Tibial artery (tissue), 4 donors: ENCODE measurements at regions not wholly inside any gene's neighbourhood (a gene's known extent, or its start where the extent isn't known, plus 50 kb on each side); places are given as distances from the start of the nearest gene placed in this dataset.
"Not testable (repeated sequence)": the region's sequence is repeated elsewhere in the genome, so short reads cannot be mapped to it uniquely, and the experiment has no call there.

Source experiments
- DNase-seq, 2 donors: peaks; one replicate each; pipeline ENCODE4 v3.0.0-alpha.2; 2019
- H3K27ac ChIP-seq, 2 donors: fragments of 200-600 bp; sonication (generic) in 1 of 2; 1 replicate in 1 of 2; 2 replicates in 1 of 2; pipeline ENCODE4 v1.5.1; 2018 to 2019; ENCODE audit warnings: mild to moderate bottlenecking in 1 of 2
- H3K27me3 ChIP-seq, 2 donors: fragments of 200-600 bp; sonication (generic) in 1 of 2; one replicate each; pipeline versions ENCODE4 v1.5.1 to v1.6.0; 2016 to 2019
- H3K36me3 ChIP-seq, 3 donors: fragments of 200-600 bp; sonication (generic) in 2 of 3; one replicate each; pipeline ENCODE4 v1.5.1; 2016 to 2019; ENCODE audit warnings: mild to moderate bottlenecking in 2 of 3
- H3K4me1 ChIP-seq, 4 donors: fragments of 200-600 bp; sonication (generic) in 2 of 4; 1 replicate in 3 of 4; 2 replicates in 1 of 4; pipeline ENCODE4 v1.5.1; 2016 to 2019
- H3K4me3 ChIP-seq, 2 donors: fragments of 200-600 bp; sonication (generic) in 1 of 2; 1 replicate in 1 of 2; 2 replicates in 1 of 2; pipeline ENCODE4 v1.5.1; 2018 to 2019; ENCODE audit warnings: mild to moderate bottlenecking in 2 of 2
- H3K9me3 ChIP-seq, 3 donors: fragments of 200-600 bp; sonication (generic) in 1 of 3; one replicate each; pipeline ENCODE4 v1.5.1; 2016 to 2019
- CTCF ChIP-seq, 2 experiments: fragments of 200-600 bp in 1 of 2; fragments of 450-650 bp in 1 of 2; IDR thresholded peaks; one replicate each; pipeline ENCODE4 v1.5.1; 2017 to 2019; ENCODE audit warnings: antibody characterized with exemption in 2 of 2, mild to moderate bottlenecking in 1 of 2, moderate library complexity in 1 of 2
- intact Hi-C: fragments of 100-400 bp; cut with DNase I; formaldehyde crosslinking; loops from one replicate; pipeline ENCODE4 v1.15.0; 2023; ENCODE audit warnings: low total_unique reads

- H3K27ac ChIP-seq, result no peak overlapping the region
- H3K27me3 ChIP-seq, result no peaks in the 10 kb centered on the region
- H3K4me1 ChIP-seq, result peaks cover 0 to 12% (median 2%) of the 10 kb centered on the region in 4 donors
- H3K36me3 ChIP-seq, result no peaks in the 10 kb centered on the region
- TF ChIP-seq CTCF (IDR thresholded peaks at IDR 0.05), result no peak
- intact Hi-C loops, result no loop called here
- no peak for DNase-seq
- H3K4me3 ChIP-seq, result no peak overlapping the region
- H3K9me3 ChIP-seq, result no peaks in the 10 kb centered on the region
Measured at GRCh38 chr16:54985156-54985555, 54.5 kb downstream of the IRX5 start.

- TF ChIP-seq CTCF (IDR thresholded peaks at IDR 0.05), result no peak
- H3K9me3 ChIP-seq, result no peaks in the 10 kb centered on the region
- H3K36me3 ChIP-seq, result no peaks in the 10 kb centered on the region
- no peak overlapping the region for H3K27ac ChIP-seq
- intact Hi-C loops, result no loop called here
- H3K27me3 ChIP-seq, result no peaks in the 10 kb centered on the region
- H3K4me1 ChIP-seq, result peaks cover 0 to 12% (median 2%) of the 10 kb centered on the region in 4 donors
- no peak for DNase-seq
- H3K4me3 ChIP-seq, result no peak overlapping the region
Measured at GRCh38 chr16:54985668-54986067, 55.0 kb downstream of the IRX5 start.

- Histone ChIP-seq H3K27me3 (no peaks in the 10 kb centered on the region), H3K27ac (no peak overlapping the region), H3K4me3 (no peak overlapping the region), H3K9me3 (no peaks in the 10 kb centered on the region), H3K4me1 (peaks cover 0 to 12% (median 2%) of the 10 kb centered on the region in 4 donors), H3K36me3 (no peaks in the 10 kb centered on the region)
- intact Hi-C loops, result no loop called here
- no peak for TF ChIP-seq CTCF (IDR thresholded peaks at IDR 0.05)
- no peak for DNase-seq
Measured at GRCh38 chr16:54986409-54986808, 55.7 kb downstream of the IRX5 start.

DNA sequence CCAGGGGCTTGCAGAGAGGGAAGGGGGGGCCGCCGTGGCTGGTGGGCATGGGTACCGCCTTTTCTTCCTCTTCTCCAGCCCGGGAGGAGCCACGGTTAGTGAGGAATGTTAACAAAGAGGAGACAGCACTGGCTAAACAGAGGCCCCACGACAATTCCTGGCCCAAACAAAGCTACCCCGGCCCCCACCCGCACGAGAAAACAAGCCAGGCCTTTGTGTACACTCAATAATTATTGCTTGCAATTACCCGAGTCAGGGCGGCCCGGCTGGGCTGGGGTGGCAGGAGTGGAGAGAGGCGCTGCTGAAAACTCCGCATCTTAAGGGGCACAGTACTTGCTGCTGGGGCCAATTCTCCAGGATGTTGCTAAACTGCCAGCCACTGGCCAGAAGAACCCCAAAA lies 56.4 kb downstream of the IRX5 start:
- TF ChIP-seq CTCF (IDR thresholded peaks at IDR 0.05), result no peak
- Histone ChIP-seq H3K4me1 (peaks cover 0 to 12% (median 2%) of the 10 kb centered on the region in 4 donors), H3K9me3 (no peaks in the 10 kb centered on the region), H3K36me3 (no peaks in the 10 kb centered on the region), H3K4me3 (no peak overlapping the region), H3K27me3 (no peaks in the 10 kb centered on the region), H3K27ac (no peak overlapping the region)
- no peak for DNase-seq
- intact Hi-C loops, result no loop called here

- Histone ChIP-seq H3K9me3 (no peaks in the 10 kb centered on the region), H3K27me3 (no peaks in the 10 kb centered on the region), H3K27ac (no peak overlapping the region), H3K36me3 (no peaks in the 10 kb centered on the region), H3K4me1 (no peaks in the 10 kb centered on the region), H3K4me3 (no peak overlapping the region)
- intact Hi-C loops, result no loop called here
- TF ChIP-seq CTCF (IDR thresholded peaks at IDR 0.05), result no peak
- no peak for DNase-seq
Measured at GRCh38 chr16:54991525-54991924, 60.9 kb downstream of the IRX5 start.

- H3K27ac ChIP-seq, H3K4me3 ChIP-seq, DNase-seq, H3K27me3 ChIP-seq, intact Hi-C loops, H3K4me1 ChIP-seq, H3K36me3 ChIP-seq, H3K9me3 ChIP-seq: not testable (repeated sequence)
Measured at GRCh38 chr16:54991946-54992345, 61.3 kb downstream of the IRX5 start.
